ENCODE measurements at regions not wholly inside any gene's neighbourhood (a gene's known extent, or its start where the extent isn't known, plus 50 kb on each side); places are given as distances from the start of the nearest gene placed in this dataset.

GRCh38 chr1:169051171-169051570 lies 55.3 kb upstream of the ATP1B1 start:
- TF ChIP-seq SUZ12 (IDR thresholded peaks at IDR 0.05; ENCODE audit: extremely low read depth, insufficient read depth, insufficient read length), result no peak
- TF ChIP-seq ZNF274 (IDR thresholded peaks at IDR 0.05; ENCODE audit: low read depth, low read length), result no peak
- no peak for TF ChIP-seq YY1 (IDR thresholded peaks at IDR 0.05; ENCODE audit: insufficient read depth, insufficient read length)
